NOMO-1 (cell line): ENCODE measurements at regions not wholly inside any gene's neighbourhood (a gene's known extent, or its start where the extent isn't known, plus 50 kb on each side); places are given as distances from the start of the nearest gene placed in this dataset.
A peak's percentile ranks its signal among the peaks of the same experiment; 100 is the strongest.

ENCODE experiments used
- DNase-seq, 2 experiments: peaks; one replicate each; lab custom pipeline; 2025; ENCODE audit not compliant: unreplicated experiment in 2 of 2; lab: John Stamatoyannopoulos, UW

- no peak for DNase-seq
Observed at GRCh38 chrX:39710776-39711175, 387.0 kb downstream of the BCOR start.

GRCh38 chrX:39714471-39714870, 383.3 kb downstream of the BCOR start:
- no peak for DNase-seq

GRCh38 chrX:39716401-39716800, 381.4 kb downstream of the BCOR start:
- DNase-seq, result no peak

- DNase-seq, result no peak
Observed at GRCh38 chrX:39716802-39717540, 380.8 kb downstream of the BCOR start.

- no peak for DNase-seq
Observed at GRCh38 chrX:39718981-39719380, 378.8 kb downstream of the BCOR start.

- no peak for DNase-seq
Observed at GRCh38 chrX:39720945-39721344, 376.8 kb downstream of the BCOR start.

GRCh38 chrX:39721566-39722279, 376.0 kb downstream of the BCOR start:
- DNase-seq, result no peak

GRCh38 chrX:39724544-39724943, 373.2 kb downstream of the BCOR start:
- no peak for DNase-seq

- no peak for DNase-seq
Observed at GRCh38 chrX:39725114-39725513, 372.6 kb downstream of the BCOR start.

GRCh38 chrX:39725928-39726619, 371.7 kb downstream of the BCOR start:
- no peak for DNase-seq

- no peak for DNase-seq
Observed at GRCh38 chrX:39726771-39727170, 371.0 kb downstream of the BCOR start.

GRCh38 chrX:39728025-39728424, 369.7 kb downstream of the BCOR start:
- no peak for DNase-seq

GRCh38 chrX:39728852-39729598, 368.7 kb downstream of the BCOR start:
- DNase-seq, result no peak

GRCh38 chrX:39729981-39730661, 367.6 kb downstream of the BCOR start:
- DNase-seq, result no peak

GRCh38 chrX:39730662-39731329, 367.0 kb downstream of the BCOR start:
- DNase-seq, result peak; percentile 62 to 81

- no peak for DNase-seq
Observed at GRCh38 chrX:39731330-39731667, 366.5 kb downstream of the BCOR start.

GRCh38 chrX:39731735-39732134, 366.0 kb downstream of the BCOR start:
- no peak for DNase-seq

GRCh38 chrX:39733745-39734144, 364.0 kb downstream of the BCOR start:
- no peak for DNase-seq

GRCh38 chrX:39734174-39734776, 363.5 kb downstream of the BCOR start:
- DNase-seq, result no peak
